Inferior parietal cortex (tissue), 1 donor: ENCODE measurements at regions not wholly inside any gene's neighbourhood (a gene's known extent, or its start where the extent isn't known, plus 50 kb on each side); places are given as distances from the start of the nearest gene placed in this dataset.

Source experiments
- DNase-seq: peaks from one replicate; pipeline ENCODE4 v3.0.0-alpha.2; 2016; ENCODE audit errors: extremely low spot score

DNA sequence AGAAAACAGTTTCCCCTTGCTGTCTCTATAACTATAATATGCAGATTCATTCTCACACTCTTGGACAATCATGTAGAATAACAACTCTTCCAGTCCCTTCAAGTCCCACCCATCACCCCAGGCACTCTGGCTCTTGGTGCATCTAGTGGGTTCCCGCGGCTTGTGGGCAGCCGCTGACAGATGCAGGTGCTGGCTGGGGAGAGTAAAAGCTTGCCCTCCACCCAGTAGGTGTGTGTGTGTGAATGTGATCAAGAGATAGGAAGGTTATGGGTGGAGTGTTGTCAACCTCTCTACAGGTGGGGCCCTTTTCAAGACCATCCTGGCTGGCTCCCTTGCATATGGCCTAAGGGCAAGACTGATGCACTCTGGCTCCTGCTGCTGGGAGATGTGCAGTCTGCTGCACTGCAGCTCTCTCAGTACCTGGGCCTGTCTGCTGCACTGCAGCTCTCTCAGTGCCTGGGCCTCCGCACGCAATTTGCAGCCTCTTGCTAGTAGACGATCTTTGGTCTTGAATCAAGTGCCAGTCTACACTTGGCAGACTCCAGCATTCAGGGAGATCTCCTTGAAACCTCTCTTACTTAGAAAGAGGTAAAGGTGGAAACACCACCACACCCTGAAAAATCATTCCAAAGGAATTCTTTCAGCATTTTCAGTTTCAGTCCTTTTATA is 189.7 kb upstream of the GDNF start:
- DNase-seq: no peak

DNA sequence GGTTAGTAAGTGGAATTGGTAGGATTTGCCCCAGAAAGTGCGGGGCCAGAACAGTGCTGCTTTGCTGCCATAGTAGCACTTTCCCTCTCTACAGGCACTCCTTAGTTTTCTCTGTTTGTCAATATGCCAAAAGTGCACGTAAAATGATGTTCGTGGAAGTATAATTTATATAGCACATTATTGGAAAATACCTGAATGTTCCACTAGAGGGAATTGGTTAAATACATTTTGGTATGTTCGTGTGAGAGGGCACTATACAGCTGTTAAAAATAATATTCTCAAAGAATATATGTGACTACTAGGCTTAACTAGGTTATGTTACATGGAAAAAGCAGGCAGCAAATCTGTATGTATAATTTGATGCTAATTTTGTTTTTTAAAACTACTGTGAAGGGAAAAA is 184.0 kb upstream of the GDNF start:
- DNase-seq: no peak

DNA sequence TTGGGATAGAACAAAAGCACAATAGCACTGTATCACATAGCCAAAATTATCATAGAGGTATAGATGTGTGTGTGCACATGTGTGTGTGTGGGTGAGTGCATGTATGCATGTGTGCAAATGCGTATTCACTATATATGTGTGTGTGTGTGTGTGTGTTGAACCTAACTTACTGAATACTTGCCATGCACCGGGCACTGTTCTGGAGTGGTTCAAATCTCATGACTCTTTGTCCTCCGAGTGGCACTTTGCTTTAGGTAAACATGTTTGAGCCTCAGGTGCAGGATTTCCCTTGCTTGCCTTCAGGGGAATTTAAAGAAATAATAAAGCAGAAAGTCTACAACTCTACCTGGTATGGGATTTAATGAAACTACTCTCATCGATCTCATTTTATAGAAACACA is 183.5 kb upstream of the GDNF start:
- no peak for DNase-seq

- DNase-seq: no peak
These were observed 182.8 kb upstream of the GDNF start for GRCh38 chr5:38022631-38023030.

DNA sequence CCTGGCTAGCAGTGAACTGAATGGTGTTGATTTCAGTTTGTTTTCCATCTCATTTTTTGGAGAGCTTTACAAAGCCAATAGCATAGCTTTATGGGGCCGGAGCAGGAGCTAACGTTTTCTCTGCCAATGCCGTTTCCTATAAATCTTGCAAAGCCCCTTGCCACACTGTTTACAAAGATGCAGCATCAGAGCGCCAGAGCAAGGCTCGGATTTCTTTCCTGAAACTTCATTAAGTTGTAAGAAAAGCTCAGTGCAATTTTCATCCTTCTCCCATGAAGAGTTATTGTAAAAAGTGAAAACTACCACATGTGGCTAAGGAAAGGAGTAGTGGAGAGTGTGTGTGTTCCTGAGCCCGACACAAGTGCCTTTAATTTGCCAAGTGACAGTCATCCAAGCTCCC is 178.2 kb upstream of the GDNF start:
- no peak for DNase-seq

DNA sequence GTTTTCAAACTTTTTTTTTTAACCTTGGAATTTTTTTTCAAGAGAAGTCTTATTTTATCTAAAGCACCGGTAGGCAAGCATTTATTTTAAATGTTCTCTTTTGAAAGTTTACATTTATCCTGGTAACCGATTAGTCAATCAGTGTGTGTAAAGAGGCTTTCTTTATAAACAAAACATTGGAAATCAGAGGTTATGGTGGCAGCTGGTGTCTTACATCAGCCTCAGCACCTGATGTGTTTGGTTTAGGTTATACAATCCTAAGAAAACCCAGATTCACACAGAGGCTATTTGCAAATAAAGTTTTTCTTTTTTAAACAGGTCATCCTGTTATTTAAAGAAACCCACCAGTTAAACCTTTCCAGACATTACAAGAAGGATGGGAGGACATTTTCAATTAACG is 173.3 kb upstream of the GDNF start:
- no peak for DNase-seq

DNA sequence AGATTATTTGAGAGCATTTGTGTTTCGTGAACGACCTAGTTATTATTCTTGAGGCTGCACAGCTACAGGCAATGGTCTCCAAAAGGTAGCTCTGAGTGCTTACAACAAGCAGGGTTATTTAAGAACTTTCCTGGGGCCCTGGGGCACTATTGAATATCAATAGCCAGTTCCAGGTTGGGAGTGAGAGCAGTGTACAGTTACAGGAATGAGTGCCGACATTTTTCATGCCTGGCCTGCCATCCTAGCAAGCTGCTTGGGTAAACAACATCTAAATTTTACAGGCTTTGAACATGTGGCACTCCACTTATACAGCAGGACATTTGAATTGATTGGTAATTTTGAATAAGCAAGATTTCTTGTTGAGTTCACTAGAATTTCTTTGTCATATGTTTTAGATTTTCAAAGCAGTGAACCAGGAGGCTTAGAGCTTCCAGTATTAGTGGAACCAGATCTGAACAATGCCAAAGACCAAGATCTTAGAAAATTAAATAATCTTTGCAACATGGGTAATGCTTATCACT is 171.9 kb upstream of the GDNF start:
- no peak for DNase-seq

GRCh38 chr5:38009749-38010358 is 170.0 kb upstream of the GDNF start:
- no peak for DNase-seq

DNA sequence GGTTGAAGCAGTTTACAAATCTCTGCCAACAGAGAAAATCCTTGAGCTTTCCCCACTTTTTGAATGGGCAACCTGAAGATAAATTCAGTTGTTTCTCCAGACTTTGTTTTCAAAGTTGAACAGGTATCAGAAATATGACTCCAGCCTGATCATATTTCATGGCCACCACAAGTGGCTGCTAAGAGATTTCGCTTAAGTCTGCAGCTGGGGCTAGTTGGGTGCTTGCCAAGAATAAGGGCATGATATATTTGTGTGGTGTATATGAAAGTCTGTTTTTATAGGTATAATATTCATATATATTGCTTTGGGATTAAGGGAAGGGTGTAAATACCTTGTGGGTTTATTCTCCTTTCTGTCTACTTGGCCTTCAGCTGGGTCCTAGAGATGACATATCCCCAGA is 168.4 kb upstream of the GDNF start:
- DNase-seq: no peak

DNA sequence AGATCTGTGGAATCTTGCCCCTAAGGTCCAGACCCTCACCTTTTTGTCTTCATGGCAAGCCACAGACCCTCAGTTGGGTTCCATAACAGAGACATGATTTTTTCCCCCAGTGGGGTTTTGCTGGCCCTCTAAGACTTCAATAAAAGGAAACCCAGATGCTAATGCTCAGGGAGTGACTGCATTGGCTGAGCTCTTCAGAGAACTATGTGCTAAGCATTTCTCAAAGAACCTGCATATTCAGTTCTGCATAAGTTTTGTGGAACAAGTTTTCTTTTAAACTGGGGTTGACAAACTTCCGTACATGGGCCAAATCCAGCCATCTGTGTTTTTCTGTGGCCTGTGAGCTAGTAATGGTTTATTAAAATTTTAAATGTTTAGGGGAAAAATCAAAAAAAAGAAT is 159.8 kb upstream of the GDNF start:
- DNase-seq: no peak

DNA sequence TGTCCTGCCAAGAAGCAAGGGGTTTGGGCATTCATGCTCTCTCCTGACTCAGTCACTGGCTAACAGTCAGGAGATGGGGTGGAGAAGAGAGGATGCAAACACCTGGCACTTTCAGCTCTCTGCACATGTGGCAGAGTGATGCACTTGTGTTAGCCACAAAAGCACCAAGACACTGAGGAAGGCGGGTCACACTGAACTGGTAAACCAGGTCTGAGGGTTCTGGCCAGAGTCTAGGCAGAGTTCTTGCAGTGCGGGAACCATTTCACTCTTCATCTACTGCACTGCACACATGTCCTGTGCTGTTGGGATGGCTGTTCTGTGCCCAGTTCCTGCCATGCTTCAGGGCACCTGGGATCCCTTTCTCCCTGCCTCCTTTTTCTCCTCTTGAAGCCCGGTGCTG is 157.1 kb upstream of the GDNF start:
- DNase-seq: no peak

DNA sequence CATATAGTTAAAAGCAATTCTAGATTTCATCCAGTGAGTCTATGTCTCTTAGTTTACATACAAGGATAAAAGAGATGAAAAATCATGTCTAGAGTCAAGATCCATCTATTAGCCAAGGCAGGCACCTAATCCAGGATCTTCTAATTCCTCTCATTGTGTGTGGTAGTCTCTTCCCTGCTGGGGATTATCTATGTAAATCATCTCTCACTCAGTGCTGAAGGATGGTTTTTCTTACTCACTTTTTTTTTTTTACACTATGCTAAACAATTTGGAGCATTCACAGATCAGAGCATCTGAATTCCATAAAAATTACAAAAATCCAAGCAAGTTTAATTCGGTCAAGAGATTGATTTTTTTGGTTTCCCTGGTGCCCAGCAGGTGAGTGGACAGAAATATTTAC is 154.9 kb upstream of the GDNF start:
- DNase-seq: no peak

DNA sequence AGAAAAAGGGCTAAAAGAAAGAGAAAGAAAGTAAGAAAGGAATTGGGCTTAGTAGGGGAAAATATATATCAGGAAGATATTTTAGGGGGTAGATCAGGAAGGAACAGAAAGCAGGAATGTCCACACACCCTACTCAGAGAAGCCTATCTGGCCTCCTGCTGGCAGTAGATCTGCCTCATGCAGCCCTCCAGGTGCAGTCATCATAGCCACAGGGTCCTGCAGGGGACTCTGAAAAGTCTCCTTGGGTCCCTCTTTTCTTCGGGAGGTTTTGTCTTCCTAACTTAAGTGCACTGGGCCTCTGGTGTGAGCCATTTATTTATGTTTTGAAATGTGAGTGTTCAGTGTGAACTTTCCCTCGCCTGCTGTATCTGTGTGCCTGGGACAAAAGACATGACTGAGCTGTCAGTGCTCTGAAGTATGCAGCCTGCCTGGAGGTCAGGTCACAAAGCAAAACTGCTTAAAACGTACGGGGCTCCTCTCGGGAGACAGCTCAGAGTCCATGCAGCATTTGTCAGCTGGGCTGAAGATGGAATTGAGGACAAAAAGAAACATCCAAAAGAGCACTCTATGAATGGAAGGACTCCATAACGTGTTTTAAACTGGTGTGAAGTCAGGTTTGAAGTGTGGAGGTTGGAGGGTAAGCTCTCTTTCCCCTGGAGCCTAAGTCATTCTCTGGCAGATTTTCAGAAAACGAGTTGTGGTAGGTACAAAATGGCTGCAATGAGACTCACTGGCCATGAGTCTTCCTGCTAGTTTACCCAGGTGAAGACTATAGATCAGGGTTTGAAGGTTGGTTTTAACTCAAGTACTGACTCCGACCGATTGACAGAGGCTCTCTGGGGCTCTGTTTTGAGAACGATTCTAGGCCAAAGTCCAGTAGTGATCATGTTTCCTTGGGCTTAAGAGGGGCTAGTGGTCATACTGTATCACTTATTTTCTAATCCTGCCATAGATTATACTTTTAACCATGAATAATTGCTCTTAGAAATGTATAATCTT is 151.8 kb upstream of the GDNF start:
- no peak for DNase-seq

DNA sequence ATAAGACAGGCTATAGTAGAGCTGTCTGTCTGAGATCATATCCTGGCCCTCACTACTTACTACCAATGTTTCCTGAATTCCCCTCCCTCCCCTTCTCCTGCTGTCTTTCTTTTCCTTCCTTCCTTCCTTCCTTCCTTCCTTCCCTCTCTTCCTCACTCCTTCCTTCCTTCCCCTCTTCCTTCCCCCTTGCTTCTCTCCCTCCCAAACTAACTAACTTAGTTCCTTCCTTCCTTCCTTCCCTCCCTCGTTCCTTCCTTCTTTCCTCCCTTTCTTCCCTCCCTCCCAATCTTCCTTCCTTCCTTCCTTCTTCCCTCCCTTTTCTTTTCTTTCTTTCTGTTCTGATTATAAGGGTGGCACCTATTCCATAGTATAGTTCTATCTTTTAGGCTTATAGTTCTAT is 150.0 kb upstream of the GDNF start:
- DNase-seq: no peak

DNA sequence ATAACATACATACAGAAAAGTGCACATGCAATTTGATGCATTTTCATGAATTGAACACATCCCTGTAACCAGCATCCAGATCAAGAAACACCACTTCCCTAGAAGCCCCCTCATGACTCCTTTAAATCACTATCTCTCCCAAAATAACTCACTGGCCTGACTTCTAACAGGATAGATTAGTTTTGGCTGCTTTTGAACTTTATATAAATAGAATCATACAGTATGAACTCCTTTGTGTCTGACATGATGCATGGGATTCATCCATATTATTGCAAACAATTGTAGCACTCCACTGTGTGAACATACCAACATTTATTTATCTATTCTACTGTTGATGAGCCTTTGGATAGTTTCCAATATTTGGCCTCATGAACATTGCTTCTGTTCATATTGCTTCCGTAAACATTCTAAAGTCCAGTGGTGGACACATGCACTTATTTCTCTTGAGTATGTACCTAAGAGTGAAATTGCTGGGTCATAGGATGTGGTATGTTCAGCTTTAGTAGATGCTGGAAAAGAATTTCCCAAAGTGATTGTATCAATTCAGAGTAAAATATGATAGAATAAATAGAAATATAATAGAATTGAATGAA is 148.7 kb upstream of the GDNF start:
- no peak for DNase-seq

DNA sequence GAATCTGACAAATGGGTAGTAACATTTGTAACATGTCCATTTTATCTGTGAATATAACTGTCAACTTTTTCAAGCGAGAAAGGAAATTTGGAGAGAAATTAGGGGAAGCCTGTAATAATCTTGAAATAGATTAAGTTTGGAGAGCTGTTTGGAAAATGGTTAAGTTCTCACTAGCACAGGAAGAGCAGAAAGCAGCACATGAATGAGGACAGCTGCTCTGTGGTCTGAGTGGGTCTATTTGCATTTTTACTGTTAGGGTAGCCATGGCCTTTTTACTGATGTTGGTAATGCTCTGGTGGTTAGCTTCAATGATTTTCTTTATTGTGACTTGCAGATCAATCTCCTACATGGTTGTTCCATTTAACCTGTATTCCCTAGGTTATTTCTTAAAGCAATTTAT is 144.5 kb upstream of the GDNF start:
- DNase-seq: no peak

DNA sequence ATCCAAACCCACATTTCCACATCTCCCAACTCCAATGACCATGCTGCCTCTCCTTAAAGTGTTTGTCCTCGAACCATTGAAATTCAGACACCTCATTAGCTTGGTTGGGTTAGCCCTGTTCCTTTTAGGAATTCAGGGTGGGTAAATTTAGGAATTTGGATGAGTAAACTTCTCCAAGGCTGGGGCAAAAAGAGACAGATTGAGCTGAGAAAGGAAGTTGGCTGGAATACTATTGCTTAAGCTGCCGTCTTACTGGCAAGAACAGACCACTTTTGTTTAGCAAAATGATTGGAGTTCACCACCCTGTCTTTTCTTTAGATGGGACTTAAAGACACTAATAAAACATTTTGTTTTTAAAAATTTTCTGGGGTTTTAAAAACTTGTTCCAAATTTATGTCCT is 143.6 kb upstream of the GDNF start:
- no peak for DNase-seq

GRCh38 chr5:37979559-37979958 is 139.7 kb upstream of the GDNF start:
- DNase-seq: no peak

DNA sequence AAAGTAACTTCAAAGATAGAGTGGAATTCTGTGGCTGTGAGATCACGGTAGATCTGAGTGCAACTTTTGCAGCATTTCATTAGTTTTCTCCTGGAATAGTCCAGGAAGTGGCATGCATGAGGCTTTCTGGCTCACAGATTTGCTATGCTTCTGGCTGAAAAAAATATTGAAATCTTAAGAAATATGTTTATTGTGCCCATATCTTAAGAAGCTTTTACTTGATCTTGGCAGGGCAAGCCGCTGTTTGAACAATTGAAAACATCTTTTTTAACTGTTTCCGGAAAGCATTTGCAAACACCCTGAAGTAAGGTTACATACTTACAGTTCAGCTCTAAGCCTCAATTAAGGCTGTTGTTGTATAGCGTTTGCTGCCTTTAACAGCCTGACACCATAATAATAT is 135.7 kb upstream of the GDNF start:
- DNase-seq: no peak

DNA sequence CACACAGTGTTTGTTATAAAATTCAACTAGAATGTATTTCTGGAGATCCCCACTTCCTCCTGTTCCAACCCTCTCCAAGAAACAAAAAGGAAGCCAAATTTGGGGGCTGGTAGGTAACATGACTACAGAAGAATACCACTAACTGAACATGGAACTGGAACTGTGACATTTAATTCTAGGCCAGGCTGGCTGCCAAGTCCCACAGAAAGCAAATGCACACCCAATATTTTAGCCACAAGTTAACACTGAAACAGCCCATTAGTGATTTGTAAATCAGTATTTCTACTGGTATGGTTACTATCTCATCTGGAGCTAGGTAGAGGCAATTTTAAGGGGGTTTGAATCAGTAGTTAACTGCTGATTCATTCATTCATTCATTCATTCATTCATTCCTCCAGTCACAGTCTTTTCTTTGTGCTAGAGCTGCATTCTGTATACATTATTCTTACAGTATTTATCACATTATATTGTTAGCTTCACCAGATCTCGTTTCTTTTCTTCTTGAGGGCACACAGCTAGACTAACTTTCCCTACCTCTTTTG is 131.7 kb upstream of the GDNF start:
- no peak for DNase-seq

DNA sequence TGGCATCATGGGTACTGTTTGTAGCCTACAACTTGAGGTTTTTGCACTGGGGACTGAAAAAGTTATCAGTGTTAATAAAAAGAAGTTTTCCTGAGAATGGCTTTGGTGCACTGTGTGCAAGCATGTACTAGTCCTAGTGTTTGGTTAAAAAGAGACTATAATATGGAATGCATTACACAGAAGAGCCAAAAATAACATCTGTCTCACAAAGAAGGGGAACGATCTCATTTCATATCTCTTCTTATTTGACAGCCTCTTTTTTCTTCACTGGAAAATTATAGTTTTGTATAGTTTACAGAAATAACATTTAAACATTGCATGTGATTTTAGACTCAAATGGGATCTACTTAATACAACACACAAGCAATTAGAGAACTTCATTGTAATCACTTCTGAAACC is 127.0 kb upstream of the GDNF start:
- DNase-seq: no peak

GRCh38 chr5:37966291-37966690 is 126.5 kb upstream of the GDNF start:
- DNase-seq: no peak
